HEK293T (cell line): ENCODE measurements at regions not wholly inside any gene's neighbourhood (a gene's known extent, or its start where the extent isn't known, plus 50 kb on each side); places are given as distances from the start of the nearest gene placed in this dataset.

ENCODE experiments used
- BHLHE40 ChIP-seq: fragments of 450-650 bp; IDR thresholded peaks from 2 replicates; pipeline ENCODE4 v1.6.1; 2016; ENCODE audit warnings: mild to moderate bottlenecking, moderate library complexity, borderline replicate concordance
- CTBP1 ChIP-seq: fragments of 450-650 bp; IDR thresholded peaks from 2 replicates; pipeline ENCODE4 v1.6.1; 2016; ENCODE audit warnings: borderline replicate concordance
- ELF4 ChIP-seq: fragments of 450-650 bp; IDR thresholded peaks from 2 replicates; pipeline ENCODE4 v1.6.1; 2017; ENCODE audit warnings: antibody characterized with exemption
- FOXA1 ChIP-seq: fragments of 450-650 bp; IDR thresholded peaks from 2 replicates; pipeline ENCODE4 v1.6.1; 2016; ENCODE audit warnings: mild to moderate bottlenecking
- FOXK2 ChIP-seq: fragments of 450-650 bp; IDR thresholded peaks from 2 replicates; pipeline ENCODE4 v1.6.1; 2016; ENCODE audit warnings: mild to moderate bottlenecking
- FOXM1 ChIP-seq: fragments of 450-650 bp; IDR thresholded peaks from 2 replicates; pipeline ENCODE4 v1.6.1; 2017; ENCODE audit warnings: mild to moderate bottlenecking, borderline replicate concordance
- L3MBTL2 ChIP-seq: fragments of 450-650 bp; conservative IDR thresholded peaks from 2 replicates; pipeline ENCODE4 v1.6.1; 2016; ENCODE audit warnings: mild to moderate bottlenecking
- SP1 ChIP-seq: fragments of 450-650 bp; IDR thresholded peaks from 2 replicates; pipeline ENCODE4 v1.6.1; 2017
- SUZ12 ChIP-seq: fragments of 450-650 bp; IDR thresholded peaks from 2 replicates; pipeline ENCODE4 v1.6.1; 2016; ENCODE audit warnings: mild to moderate bottlenecking
- TARDBP ChIP-seq: fragments of 450-650 bp; IDR thresholded peaks from 2 replicates; pipeline ENCODE4 v1.6.1; 2016

GRCh38 chr1:165011186-165011585, 345.3 kb downstream of the LMX1A start:
- TF ChIP-seq FOXK2 (no peak), FOXM1 (no peak), FOXA1 (no peak), BHLHE40 (no peak), SUZ12 (no peak), SP1 (no peak), TARDBP (no peak), CTBP1 (no peak), L3MBTL2 (no peak), ELF4 (no peak)
